Astrocyte of the cerebellum (primary cell): ENCODE measurements at regions not wholly inside any gene's neighbourhood (a gene's known extent, or its start where the extent isn't known, plus 50 kb on each side); places are given as distances from the start of the nearest gene placed in this dataset.
"Not testable (repeated sequence)": the region's sequence is repeated elsewhere in the genome, so short reads cannot be mapped to it uniquely, and the experiment has no call there.

Experiments used
- DNase-seq: peaks from one replicate; pipeline ENCODE4 v3.0.0-alpha.2; 2011; ENCODE audit warnings: low read depth
- H3K4me3 ChIP-seq: 2 replicates; pipeline ENCODE4 v1.5.1; 2011; ENCODE audit warnings: mild to moderate bottlenecking, low read depth, low read length, moderate library complexity
- in situ Hi-C: cut with HindIII; loops from 2 replicates; pipeline ENCODE4 v1.10.0; 2017; ENCODE audit warnings: low sequenced_read_pairs
- TF ChIP-seq, protein P1 (sequence below): IDR thresholded peaks from 2 replicates; pipeline ENCODE4 v1.5.1; 2012; ENCODE audit warnings: low read length, low read depth, moderate library complexity, mild to moderate bottlenecking; ENCODE audit errors: missing control alignments

GRCh38 chr5:56632939-56633338 lies 182.4 kb upstream of the MAP3K1 start:
- H3K4me3 ChIP-seq = no peak overlapping the region
- in situ Hi-C loops = no loop called here
- no peak for DNase-seq
- TF ChIP-seq, protein P1, sequence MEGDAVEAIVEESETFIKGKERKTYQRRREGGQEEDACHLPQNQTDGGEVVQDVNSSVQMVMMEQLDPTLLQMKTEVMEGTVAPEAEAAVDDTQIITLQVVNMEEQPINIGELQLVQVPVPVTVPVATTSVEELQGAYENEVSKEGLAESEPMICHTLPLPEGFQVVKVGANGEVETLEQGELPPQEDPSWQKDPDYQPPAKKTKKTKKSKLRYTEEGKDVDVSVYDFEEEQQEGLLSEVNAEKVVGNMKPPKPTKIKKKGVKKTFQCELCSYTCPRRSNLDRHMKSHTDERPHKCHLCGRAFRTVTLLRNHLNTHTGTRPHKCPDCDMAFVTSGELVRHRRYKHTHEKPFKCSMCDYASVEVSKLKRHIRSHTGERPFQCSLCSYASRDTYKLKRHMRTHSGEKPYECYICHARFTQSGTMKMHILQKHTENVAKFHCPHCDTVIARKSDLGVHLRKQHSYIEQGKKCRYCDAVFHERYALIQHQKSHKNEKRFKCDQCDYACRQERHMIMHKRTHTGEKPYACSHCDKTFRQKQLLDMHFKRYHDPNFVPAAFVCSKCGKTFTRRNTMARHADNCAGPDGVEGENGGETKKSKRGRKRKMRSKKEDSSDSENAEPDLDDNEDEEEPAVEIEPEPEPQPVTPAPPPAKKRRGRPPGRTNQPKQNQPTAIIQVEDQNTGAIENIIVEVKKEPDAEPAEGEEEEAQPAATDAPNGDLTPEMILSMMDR = no peak

DNA sequence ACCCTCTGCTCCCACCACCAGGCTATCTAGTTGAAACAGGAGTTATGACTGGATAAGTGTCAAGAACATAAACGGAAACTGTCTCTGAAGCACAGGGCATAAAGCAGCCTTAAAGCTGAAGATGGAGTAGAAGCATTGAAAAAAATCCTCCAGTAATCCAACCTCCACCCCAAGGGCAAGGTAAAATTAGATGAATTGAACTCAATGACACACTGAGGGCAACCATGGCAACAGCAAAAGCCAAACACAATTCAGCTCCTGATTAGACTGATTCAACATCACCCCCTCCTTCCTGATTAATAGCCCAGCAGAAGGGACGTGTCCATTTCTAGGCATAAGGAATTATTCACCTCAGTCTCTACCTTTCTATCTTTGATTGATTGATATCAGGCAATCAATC lies 183.2 kb upstream of the MAP3K1 start:
- no peak for DNase-seq
- in situ Hi-C loops = no loop called here
- TF ChIP-seq, protein P1 = no peak
- no peak overlapping the region for H3K4me3 ChIP-seq

GRCh38 chr5:56631719-56632118 lies 183.6 kb upstream of the MAP3K1 start:
- in situ Hi-C loops = no loop called here
- TF ChIP-seq, protein P1 = no peak
- no peak overlapping the region for H3K4me3 ChIP-seq
- DNase-seq = no peak

DNA sequence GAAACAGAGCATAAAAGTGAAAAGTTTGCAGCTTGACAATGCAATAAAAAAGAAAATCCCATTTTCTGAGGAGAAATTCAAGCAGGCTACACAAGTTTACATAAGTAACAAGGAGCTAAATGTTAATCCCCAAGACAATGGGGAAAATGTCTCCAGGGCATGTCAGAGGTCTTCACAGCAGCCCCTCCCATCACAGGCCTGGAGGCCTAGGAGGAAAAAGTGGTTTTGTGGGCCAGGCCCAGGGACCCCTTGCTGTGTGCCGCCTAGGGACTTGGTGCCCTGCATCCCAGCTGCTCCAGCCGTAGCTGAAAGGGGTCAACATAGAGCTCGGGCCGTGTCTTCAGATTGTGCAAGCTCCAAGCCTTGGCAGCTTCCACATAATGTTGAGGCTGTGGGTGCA lies 186.7 kb upstream of the MAP3K1 start:
- in situ Hi-C loops, H3K4me3 ChIP-seq, DNase-seq: not testable (repeated sequence)

DNA sequence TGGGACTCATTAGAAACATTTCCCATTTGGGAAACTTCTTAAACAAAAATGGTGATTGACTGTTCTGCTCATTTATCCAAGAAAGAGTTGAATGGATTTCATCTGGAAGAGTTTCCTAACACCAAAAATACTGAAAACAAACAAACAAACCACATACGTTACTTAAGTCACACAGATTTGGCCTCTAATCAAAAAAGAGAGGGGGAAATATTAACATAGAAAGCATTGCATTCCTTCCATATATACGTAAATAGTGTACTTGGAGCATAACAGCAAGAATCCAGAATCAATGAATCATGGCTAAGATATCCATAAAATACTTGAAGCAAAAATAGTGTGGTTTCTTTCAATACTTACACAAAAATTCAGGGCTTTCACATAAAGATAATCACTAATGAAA lies 189.8 kb upstream of the MAP3K1 start:
- in situ Hi-C loops = no loop called here
- peak; percentile 93 for DNase-seq
- H3K4me3 ChIP-seq = no peak overlapping the region
- TF ChIP-seq, protein P1 = no peak

DNA sequence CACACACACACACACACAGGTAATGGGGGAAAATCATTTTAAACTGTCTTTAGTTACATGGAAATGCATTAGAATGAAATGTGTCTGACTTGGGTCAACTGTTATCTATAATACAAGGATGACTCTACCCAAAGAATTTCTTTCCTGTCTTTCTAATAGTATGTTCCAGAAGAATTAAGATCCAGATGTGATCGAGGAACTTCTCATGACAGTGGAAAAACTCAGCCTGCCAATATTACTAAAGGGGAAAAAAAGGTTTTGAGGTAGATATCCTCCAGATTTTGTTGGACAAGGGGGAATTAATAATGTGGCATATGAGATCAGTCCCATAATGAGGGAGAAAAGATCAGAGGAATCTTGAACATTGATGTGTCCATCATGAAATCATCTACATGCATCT lies 190.6 kb upstream of the MAP3K1 start:
- H3K4me3 ChIP-seq = no peak overlapping the region
- DNase-seq = no peak
- in situ Hi-C loops = no loop called here
- TF ChIP-seq, protein P1 = no peak

- no peak overlapping the region for H3K4me3 ChIP-seq
- TF ChIP-seq, protein P1 = no peak
- in situ Hi-C loops = no loop called here
- no peak for DNase-seq
Observed at GRCh38 chr5:56622141-56622540, 193.2 kb upstream of the MAP3K1 start.
